DMS79 (cell line): ENCODE measurements at regions not wholly inside any gene's neighbourhood (a gene's known extent, or its start where the extent isn't known, plus 50 kb on each side); places are given as distances from the start of the nearest gene placed in this dataset.
"Not testable (repeated sequence)": the region's sequence is repeated elsewhere in the genome, so short reads cannot be mapped to it uniquely, and the experiment has no call there.

Source experiments
- DNase-seq: peaks from one replicate; lab custom pipeline; 2025; lab: John Stamatoyannopoulos, UW

DNA sequence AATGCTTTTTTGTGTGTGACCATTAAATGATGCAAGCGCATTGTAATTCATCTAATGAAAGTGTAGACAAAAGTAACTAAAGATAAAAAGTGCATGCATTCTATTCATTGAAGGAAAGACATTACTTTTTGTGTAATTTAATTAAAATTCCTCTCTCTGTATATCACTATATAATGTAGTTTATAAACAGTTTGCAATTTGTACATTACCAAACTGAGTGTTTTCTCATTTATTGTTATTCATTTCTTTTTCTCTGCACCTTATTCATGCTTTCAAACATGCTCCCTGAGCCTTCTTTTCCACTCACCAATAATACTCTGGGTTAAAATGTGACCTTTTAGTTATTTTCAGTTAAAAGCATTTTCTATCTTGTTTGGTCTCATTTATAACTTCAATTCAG is 713.7 kb upstream of the AADAT start:
- DNase-seq = no peak

- DNase-seq = no peak
Measured at GRCh38 chr4:170801771-170802170, 712.0 kb upstream of the AADAT start.

DNA sequence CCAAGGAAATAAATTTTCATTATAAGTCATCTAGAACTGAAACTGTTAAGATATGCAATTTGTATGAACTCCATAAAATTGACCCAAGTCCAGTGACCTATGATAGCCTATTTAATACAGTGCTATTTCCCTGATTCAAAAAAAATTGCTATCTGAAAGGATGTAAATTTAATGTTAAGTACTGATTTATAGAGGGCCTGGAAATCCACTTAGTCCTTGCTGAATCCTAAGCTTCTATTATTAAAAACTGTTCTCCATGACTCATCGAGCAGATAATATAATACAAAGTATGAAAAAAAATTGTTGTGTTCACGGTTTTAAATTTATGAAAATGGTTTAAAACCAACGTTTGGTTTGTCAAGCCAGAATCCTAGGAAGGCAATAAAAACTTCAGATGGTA is 704.8 kb upstream of the AADAT start:
- no peak for DNase-seq

- not testable (repeated sequence) for DNase-seq
Measured at GRCh38 chr4:170788540-170789051, 698.8 kb upstream of the AADAT start.

DNA sequence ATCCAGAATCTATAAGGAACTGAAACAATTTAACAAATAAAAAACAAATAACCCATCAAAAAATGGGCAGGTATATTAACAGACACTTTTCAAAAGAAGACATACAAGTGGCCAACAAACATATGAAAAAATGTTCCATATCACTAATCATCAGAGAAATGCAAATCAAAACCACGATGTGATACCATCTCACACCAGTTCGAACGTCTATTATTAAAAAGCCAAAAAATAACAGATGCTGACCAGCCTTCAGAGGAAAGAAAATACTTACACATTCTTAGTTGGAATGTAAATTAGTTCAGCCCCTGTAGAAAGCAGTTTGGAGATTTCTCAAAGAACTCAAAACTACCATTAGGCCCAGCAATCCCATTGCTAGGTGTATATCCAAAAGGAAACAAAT is 687.9 kb upstream of the AADAT start:
- no peak for DNase-seq

DNA sequence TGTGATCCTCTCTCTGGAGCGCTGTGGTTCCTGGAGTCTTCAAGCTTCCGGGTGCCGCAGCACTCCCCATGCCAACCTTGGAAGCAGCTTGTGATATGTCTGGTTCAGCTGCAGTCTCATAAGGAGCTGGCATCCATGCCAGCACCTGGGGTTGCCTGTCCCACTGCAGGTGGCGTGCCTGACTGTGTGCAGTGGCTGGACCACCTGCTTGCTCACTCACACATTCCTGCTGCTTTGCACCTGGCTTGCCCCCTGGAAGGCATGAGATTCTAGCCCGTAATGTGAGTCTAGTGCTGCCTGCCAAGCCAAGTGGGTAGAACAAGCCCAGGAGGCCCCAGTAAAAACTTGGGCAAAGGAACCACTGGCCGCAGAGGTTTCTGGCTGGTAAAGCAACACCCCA is 687.2 kb upstream of the AADAT start:
- DNase-seq = no peak

DNA sequence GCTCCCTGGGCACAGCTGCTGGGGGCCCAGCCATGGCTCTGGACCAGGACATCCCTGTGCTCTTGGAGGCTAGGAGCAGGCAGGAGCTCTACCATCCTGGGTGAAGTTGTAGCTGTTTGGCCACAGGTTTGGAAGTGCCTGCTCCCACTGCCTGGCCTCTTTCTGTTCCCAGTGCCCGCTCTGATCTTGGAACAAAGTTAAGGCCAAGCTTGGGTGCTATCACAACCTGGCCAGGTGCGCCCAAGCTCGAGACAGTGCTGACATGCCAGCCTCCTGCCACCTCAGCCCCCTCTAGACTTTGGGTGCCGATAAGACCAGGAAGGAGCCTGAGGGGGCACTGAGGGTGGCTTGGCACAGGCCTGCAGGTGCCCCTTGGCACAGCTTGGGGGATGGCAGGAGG is 686.1 kb upstream of the AADAT start:
- no peak for DNase-seq

DNA sequence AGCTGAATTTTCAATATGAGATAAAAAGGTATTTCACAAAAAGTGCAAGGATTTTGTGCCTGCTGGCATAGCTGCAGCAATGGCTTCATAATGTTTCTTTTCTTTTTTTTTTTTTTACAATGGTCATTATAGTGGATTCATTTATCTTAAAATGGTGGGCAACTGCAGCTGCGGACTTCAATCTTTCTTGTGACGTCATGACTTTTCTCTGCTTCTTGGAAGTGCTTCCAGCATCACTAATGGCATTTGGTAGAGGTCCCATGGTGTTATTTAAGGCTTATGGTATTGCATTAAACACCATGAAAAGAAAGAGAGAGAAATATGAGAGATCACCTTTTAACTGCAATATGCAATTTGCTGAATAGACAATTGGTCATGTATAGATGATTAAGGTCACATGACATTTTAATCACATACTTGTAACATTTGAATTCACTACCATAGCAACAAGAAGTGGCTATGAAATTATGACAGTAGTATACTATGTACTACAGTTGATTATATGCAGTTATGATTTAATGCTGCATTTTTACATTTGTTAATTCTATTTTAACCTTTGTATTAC is 684.0 kb upstream of the AADAT start:
- no peak for DNase-seq

- DNase-seq = no peak
Measured at GRCh38 chr4:170772429-170772828, 682.7 kb upstream of the AADAT start.

DNA sequence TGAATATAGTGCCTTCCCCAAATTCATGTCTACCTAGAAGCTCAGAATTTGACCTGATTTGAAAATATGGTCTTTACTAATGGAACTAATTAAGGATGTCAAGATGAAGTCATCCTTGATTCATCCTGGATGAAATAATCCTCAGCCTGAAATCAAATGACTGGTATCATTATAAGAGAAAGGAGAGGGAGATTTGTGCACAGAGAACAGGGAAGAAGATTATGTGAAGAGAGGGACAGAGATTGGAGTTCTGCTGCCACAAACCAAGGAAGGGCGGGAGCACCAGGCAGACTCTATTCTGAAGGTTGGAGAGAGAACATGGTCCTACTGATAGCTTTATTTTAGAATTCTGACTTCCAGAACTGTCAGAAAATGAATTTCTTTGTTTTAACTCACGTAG is 680.9 kb upstream of the AADAT start:
- DNase-seq = no peak

DNA sequence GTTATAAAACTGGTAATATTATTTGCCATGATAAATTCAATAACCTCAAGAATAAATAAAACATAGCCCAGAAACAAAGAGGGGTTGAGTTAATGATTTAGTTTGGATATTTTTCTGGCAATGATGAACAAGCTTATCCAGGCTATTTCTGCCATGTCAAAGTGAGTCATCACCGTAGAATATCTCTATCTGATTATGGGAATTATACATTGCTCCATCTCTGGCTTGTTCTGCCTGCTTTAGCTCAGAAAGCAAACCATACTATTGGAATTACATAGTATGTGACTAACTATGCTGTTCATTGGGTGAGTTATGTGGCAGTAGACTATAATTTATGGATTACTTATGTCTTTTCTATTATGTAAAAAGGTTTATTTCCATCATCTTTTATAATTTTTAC is 680.1 kb upstream of the AADAT start:
- no peak for DNase-seq

- no peak for DNase-seq
Measured at GRCh38 chr4:170758988-170759387, 669.2 kb upstream of the AADAT start.

DNA sequence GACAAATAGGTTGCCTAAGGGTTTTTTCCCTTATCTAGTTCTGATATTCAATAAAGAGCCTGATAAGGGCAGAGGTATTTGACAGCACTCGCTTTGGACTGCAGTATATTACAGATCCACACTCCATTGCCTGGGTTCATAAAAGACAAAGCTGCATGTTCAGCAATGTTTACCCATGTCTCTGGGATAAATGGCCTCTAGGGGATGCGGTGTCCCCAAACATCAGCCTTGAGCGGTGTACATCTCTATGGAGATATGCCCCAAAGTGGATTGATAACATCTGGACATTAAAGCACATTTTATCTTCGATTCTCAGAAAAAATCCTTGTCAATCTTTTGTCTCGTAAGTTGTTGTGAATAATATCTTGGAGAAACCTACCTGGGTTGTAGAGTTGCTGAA is 660.8 kb upstream of the AADAT start:
- DNase-seq = no peak

DNA sequence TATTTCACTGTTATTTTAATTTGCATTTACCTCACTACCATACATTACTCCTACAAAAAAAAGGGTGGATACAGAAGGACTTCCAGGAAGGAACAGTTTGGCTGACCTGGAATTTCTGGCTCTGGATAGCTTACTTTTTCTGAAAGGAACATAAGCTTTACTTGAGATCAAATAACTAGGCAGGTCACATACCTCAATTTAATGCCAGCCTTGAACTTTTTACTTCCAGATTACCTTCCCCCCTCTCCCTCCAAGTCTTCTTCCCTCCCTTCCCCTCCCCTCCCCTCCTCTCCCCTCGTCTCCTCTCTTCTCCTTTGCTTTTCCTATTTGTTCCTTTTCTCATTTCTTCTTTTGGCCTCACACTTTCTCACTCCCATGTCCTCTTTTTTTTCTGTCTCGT is 659.2 kb upstream of the AADAT start:
- no peak for DNase-seq

GRCh38 chr4:170743633-170744032 is 653.9 kb upstream of the AADAT start:
- DNase-seq = no peak

DNA sequence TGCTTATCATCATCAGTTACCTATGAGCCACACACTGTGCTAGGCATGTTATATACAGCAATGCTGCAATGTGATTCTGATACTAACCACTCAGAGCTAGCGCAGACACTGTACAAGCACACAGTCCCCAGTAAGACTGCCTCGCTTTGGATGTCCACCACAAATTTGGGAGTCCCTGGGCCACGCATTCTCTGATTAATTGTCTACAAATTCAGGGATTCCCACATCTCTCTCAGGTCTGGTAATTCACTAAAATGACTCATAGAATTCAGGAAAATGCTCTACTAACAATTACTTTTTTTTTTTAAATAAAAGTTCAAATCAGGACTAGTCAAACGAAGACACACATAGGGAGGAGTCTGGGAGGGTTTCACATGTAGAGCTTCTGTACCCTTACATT is 652.1 kb upstream of the AADAT start:
- DNase-seq = no peak

- DNase-seq = no peak
Measured at GRCh38 chr4:170736710-170737109, 647.0 kb upstream of the AADAT start.

DNA sequence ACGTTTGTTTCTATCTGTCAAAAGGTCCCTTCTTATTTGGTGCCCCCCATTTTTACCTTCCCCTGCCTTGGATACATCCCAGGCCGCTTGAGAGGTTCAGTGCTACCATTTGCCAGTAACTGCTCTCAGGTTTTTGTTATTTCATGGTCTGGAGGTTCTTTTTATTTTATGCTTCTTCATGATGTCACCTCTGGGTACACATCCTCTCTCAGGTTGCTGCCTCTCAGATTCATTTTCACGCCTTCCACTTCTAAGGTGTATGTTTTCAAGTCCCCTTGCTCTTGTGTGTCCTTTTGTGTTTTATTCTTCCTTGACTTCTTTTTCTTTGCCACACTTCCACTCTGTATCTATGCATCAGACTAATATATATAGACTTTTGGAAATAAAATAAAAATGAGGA is 640.1 kb upstream of the AADAT start:
- no peak for DNase-seq

- DNase-seq = no peak
Measured at GRCh38 chr4:170729236-170729635, 639.5 kb upstream of the AADAT start.

- no peak for DNase-seq
Measured at GRCh38 chr4:170724191-170724590, 634.4 kb upstream of the AADAT start.

DNA sequence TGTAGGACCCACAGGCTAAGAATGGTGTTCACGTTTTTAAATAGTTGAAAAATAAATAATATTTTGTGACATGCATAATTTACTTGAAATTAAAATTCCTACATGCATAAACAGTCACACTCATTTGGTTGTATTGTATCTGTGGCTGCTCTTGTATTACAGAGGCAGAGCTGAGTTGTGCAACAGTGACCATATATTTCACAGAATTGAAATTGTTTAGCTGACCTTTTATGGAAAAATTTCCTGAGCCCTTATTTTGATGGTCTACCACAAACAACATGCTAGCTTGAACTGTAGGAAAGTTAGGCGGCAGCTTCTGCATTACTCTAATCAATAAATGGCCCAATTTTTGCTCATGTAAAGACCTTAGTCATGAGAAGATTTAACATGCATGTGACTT is 633.4 kb upstream of the AADAT start:
- no peak for DNase-seq

DNA sequence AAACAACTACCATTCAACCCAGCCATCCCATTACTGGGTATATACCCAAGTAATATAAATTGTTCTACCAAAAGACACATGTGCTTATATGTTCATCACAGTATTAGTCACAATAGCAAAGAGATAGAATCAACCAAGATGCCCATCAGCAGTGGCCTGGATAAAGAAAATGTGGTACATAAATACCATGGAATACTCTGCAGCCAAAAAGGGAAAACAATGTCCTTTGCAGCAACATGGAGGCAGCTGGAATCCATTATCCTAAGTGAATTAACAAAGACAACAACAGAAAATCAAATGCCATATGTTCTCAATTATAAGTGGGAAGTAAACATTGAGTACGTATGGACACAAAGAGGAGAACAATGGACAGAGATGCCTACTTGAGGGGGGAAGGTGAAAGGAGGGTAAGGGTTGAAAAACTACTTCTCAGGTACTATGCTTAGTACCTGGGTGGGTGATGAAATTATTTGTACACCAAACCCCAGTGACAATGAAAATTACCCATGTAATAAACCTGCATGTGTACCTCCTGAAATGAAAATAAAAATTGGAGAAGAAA is 632.1 kb upstream of the AADAT start:
- DNase-seq = no peak

DNA sequence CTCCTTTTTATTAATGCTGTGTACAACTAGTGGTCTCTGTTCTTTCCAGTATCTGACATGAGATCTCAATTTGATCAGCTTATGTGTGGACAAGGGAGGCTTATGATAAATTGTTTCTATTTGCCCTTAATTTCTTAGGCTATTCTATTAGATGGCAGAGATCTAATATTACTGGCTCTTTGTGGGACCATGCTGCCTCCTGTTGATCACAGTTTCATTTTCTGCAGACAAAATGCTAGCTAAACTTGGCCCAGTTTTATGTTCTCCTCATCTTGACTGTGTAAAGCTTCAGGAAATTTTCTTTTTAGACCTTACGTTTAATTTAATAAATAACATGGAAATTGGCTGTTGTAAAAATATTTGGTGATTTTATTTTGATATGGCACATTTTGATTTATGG is 627.1 kb upstream of the AADAT start:
- DNase-seq = no peak

GRCh38 chr4:170705907-170706306 is 616.2 kb upstream of the AADAT start:
- DNase-seq = no peak
